Endothelial cell of umbilical vein (primary cell): ENCODE measurements at regions not wholly inside any gene's neighbourhood (a gene's known extent, or its start where the extent isn't known, plus 50 kb on each side); places are given as distances from the start of the nearest gene placed in this dataset.

Experiments
- BruUV-seq: library from RNA; stranded (reverse); fragments of 400-500 nt; replicated peaks from 2 replicates; lab custom pipeline; 2021; lab: Mats Ljungman, UMichigan
- CTCF ChIA-PET: fragments of 300-600, 350-600 bp; sonication (Branson Sonifier 250); formaldehyde crosslinking; loops from one replicate; lab custom pipeline; 2021; ENCODE audit warnings: antibody characterized with exemption, inconsistent platforms; lab: Charles Lee
- POLR2A ChIA-PET: fragments of 300-600, 350-600 bp; sonication (Branson Sonifier 250); formaldehyde crosslinking; loops from one replicate; lab custom pipeline; 2021; ENCODE audit warnings: antibody characterized with exemption, inconsistent platforms; lab: Charles Lee
- DNase-seq: peaks from one replicate; pipeline ENCODE4 v3.0.0-alpha.2; 2011; ENCODE audit warnings: low read depth, low spot score
- FAIRE-seq: peaks from 2 replicates; lab custom pipeline; 2011; peaks lifted over from hg19 to GRCh38; lab: Jason Lieb, UNC
- H2AFZ ChIP-seq: 2 replicates; pipeline ENCODE4 v1.6.0; 2012; ENCODE audit warnings: low read depth, low read length, control low read depth, inconsistent platforms
- H3K27ac ChIP-seq: 2 replicates; pipeline ENCODE4 v1.5.1; 2011; ENCODE audit warnings: low read depth, mild to moderate bottlenecking, control low read depth, low read length, moderate library complexity; ENCODE audit not compliant: insufficient read depth
- H3K27me3 ChIP-seq, 2 experiments: 2 replicates each; pipeline versions ENCODE4 v1.6.0 to v1.6.1; 2011; ENCODE audit warnings: low read length in 2 of 2, mixed read lengths in 1 of 2; ENCODE audit not compliant: control insufficient read depth in 2 of 2, insufficient read depth in 2 of 2
- H3K36me3 ChIP-seq, 2 experiments: 2 replicates in 1 of 2; 3 replicates in 1 of 2; pipeline ENCODE4 v1.5.1; 2011; ENCODE audit warnings: low read length in 2 of 2, mild to moderate bottlenecking in 1 of 2, moderate library complexity in 1 of 2; ENCODE audit not compliant: control insufficient read depth in 2 of 2, insufficient read depth in 2 of 2; ENCODE audit errors: extremely low read depth in 1 of 2
- H3K4me1 ChIP-seq: 3 replicates; pipeline ENCODE4 v1.5.1; 2011; ENCODE audit warnings: mild to moderate bottlenecking, low read length; ENCODE audit not compliant: control insufficient read depth, insufficient read depth; ENCODE audit errors: extremely low read depth
- H3K4me2 ChIP-seq: 2 replicates; pipeline ENCODE4 v1.6.1; 2011; ENCODE audit warnings: low read length, control low read depth, mixed read lengths; ENCODE audit not compliant: insufficient read depth
- H3K4me3 ChIP-seq, 3 experiments: fragments of 200-600 bp in 1 of 3; sonication (generic), shearing (Covaris generic) in 1 of 3; replicated peaks in 1 of 3; 2 replicates each; pipeline ENCODE4 v1.5.1; 2011 to 2016; ENCODE audit warnings: control low read depth in 3 of 3, low read length in 3 of 3, mild to moderate bottlenecking in 2 of 3, inconsistent platforms in 1 of 3, low read depth in 1 of 3, moderate library complexity in 1 of 3; ENCODE audit not compliant: insufficient read depth in 1 of 3
- H3K79me2 ChIP-seq: 2 replicates; pipeline ENCODE4 v1.6.0; 2012; ENCODE audit warnings: low read length, inconsistent platforms; ENCODE audit not compliant: control insufficient read depth, insufficient read depth
- H3K9ac ChIP-seq: replicated peaks from 2 replicates; pipeline ENCODE3; 2011; ENCODE audit warnings: low read length, control low read depth; ENCODE audit not compliant: insufficient read depth; ENCODE audit errors: extremely low read depth
- H3K9me1 ChIP-seq: replicated peaks from 3 replicates; pipeline ENCODE4 v1.6.0; 2011; ENCODE audit warnings: mild to moderate bottlenecking, low read length; ENCODE audit not compliant: control insufficient read depth, insufficient read depth; ENCODE audit errors: extremely low read depth
- H3K9me3 ChIP-seq: replicated peaks from 2 replicates; pipeline ENCODE4 v1.5.1; 2012; ENCODE audit warnings: low read length, inconsistent platforms; ENCODE audit not compliant: control insufficient read depth, insufficient read depth
- H4K20me1 ChIP-seq: replicated peaks from 2 replicates; pipeline ENCODE3; 2011; ENCODE audit warnings: mild to moderate bottlenecking, low read length; ENCODE audit not compliant: control insufficient read depth, insufficient read depth; ENCODE audit errors: extremely low read depth
- CTCF ChIP-seq, 2 donors: IDR thresholded peaks; 1 replicate in 1 of 2; 2 replicates in 1 of 2; pipeline ENCODE4 v1.5.1; 2011; ENCODE audit warnings: low read length in 2 of 2, mild to moderate bottlenecking in 2 of 2, moderate library complexity in 2 of 2, control low read depth in 1 of 2, inconsistent platforms in 1 of 2, low read depth in 1 of 2; ENCODE audit not compliant: insufficient read depth in 1 of 2; ENCODE audit errors: extremely low read depth in 1 of 2
- EZH2 ChIP-seq: IDR thresholded peaks from 2 replicates; pipeline ENCODE4 v1.6.1; 2012; ENCODE audit warnings: borderline replicate concordance, low read depth, mild to moderate bottlenecking, moderate library complexity, low read length, inconsistent platforms; ENCODE audit not compliant: severe bottlenecking
- FOS ChIP-seq: IDR thresholded peaks from 2 replicates; pipeline ENCODE4 v1.6.1; 2011; ENCODE audit warnings: mild to moderate bottlenecking, low read length, moderate library complexity, borderline replicate concordance; ENCODE audit not compliant: insufficient read depth
- GATA2 ChIP-seq: IDR thresholded peaks from 2 replicates; pipeline ENCODE4 v1.7.0; 2011; ENCODE audit warnings: low read depth, mild to moderate bottlenecking, moderate library complexity, mixed read lengths, low read length; ENCODE audit not compliant: insufficient read length, insufficient read depth
- JUN ChIP-seq: IDR thresholded peaks from 2 replicates; pipeline ENCODE4 v1.6.1; 2011; ENCODE audit warnings: borderline replicate concordance, low read depth; ENCODE audit not compliant: insufficient read length, insufficient read depth
- MAX ChIP-seq: IDR thresholded peaks from 2 replicates; pipeline ENCODE4 v1.6.1; 2011; ENCODE audit not compliant: insufficient read depth, insufficient read length
- MYC ChIP-seq: IDR thresholded peaks from one replicate; pipeline ENCODE4 v1.6.1; 2011; ENCODE audit warnings: mild to moderate bottlenecking, low read depth, low read length
- POLR2A ChIP-seq: IDR thresholded peaks from 2 replicates; pipeline ENCODE4 v1.6.1; 2012; ENCODE audit warnings: low read depth, mild to moderate bottlenecking, control low read depth, low read length
- POLR2AphosphoS5 ChIP-seq: IDR thresholded peaks from 2 replicates; pipeline ENCODE4 v1.6.1; 2012; ENCODE audit warnings: low read depth, mild to moderate bottlenecking, control low read depth, low read length, moderate library complexity; ENCODE audit not compliant: insufficient read depth
- dilution Hi-C: fragments of 300-500 bp; cut with MboI; formaldehyde crosslinking; loops from one replicate; pipeline ENCODE4 v1.15.0; 2019; ENCODE audit warnings: low sequenced_read_pairs; ENCODE audit not compliant: extremely low pct_ligation_motif_present
- intact Hi-C: fragments of 100-400 bp; cut with micrococcal nuclease; formaldehyde crosslinking; loops from one replicate; pipeline ENCODE4 v1.10.0; 2022

- no peak overlapping the region for H2AFZ ChIP-seq
- dilution Hi-C loops: no loop called here
- no peak for FAIRE-seq
- no peaks in the 10 kb centered on the region for H3K79me2 ChIP-seq
- no TSS peak for BruUV-seq
- DNase-seq: no peak
- ChIA-PET POLR2A (no interaction called here), CTCF (no interaction called here)
- no peaks in the 10 kb centered on the region for H4K20me1 ChIP-seq
- H3K4me1 ChIP-seq: no peaks in the 10 kb centered on the region
- intact Hi-C loops: no loop called here
- H3K4me2 ChIP-seq: no peak overlapping the region
- H3K27me3 ChIP-seq: no peaks in the 10 kb centered on the region
- no peak overlapping the region for H3K4me3 ChIP-seq
- no peak overlapping the region for H3K27ac ChIP-seq
- H3K36me3 ChIP-seq: no peaks in the 10 kb centered on the region
- no peak overlapping the region for H3K9ac ChIP-seq
- no peak for TF ChIP-seq POLR2A
- TF ChIP-seq MAX: no peak
- TF ChIP-seq JUN: no peak
- TF ChIP-seq FOS: no peak
- TF ChIP-seq POLR2AphosphoS5: no peak
- no peak for TF ChIP-seq EZH2
- no peak for TF ChIP-seq MYC
- TF ChIP-seq GATA2: no peak
- TF ChIP-seq CTCF (IDR thresholded peaks at IDR 0.05; ENCODE audit: extremely low read depth in 1 of 2, insufficient read depth in 1 of 2, low read depth in 1 of 2, low read length in 2 of 2): no peak
- no peaks in the 10 kb centered on the region for H3K9me1 ChIP-seq
- H3K9me3 ChIP-seq: peaks cover 6% of the 10 kb centered on the region
Measured at GRCh38 chr17:14442798-14443528, 142.1 kb downstream of the HS3ST3B1 start.
